Brain pericyte (primary cell): ENCODE measurements at regions not wholly inside any gene's neighbourhood (a gene's known extent, or its start where the extent isn't known, plus 50 kb on each side); places are given as distances from the start of the nearest gene placed in this dataset.
"Not testable (repeated sequence)": the region's sequence is repeated elsewhere in the genome, so short reads cannot be mapped to it uniquely, and the experiment has no call there.

Experiments
- DNase-seq: peaks from one replicate; pipeline ENCODE4 v3.0.0-alpha.2; 2012; ENCODE audit warnings: low read depth, low spot score

DNA sequence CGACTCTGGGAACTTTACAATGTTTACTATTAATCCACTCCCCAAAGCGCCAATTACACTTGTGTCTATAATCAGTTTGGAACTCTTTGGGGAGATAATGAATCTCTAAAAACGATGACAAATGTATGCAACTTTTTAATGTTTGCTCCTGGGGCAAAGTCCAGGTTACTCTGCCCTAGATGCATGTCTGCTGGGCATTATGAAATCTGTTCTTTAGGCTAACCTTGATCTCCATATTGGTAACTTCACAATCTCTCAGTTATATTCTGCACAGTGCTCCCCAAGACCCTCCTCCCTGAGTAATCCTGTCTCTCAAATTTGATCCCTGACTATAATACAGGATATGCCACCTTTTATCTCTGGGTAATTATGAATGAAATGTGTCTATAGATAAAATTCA lies 152.2 kb upstream of the TRPM3 start:
- DNase-seq: no peak

DNA sequence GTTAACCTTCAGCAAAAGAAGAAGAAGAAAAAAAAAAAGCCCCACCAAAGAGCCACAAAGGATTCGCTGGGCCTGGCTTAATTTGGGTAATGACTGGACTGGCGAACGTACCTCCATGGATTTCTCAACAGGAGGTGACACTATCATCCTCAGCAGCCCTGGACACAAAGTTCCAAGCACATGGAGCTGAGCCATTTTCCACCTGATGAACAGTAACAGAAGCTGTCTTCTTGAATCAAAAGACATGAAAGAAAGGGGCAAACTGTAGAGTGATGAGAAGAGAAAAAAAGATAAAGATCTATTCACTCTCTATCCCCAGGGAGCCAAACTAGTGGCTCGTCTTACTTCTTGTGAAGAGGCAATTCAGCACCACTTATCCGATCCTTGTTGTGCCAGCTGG lies 150.2 kb upstream of the TRPM3 start:
- no peak for DNase-seq

DNA sequence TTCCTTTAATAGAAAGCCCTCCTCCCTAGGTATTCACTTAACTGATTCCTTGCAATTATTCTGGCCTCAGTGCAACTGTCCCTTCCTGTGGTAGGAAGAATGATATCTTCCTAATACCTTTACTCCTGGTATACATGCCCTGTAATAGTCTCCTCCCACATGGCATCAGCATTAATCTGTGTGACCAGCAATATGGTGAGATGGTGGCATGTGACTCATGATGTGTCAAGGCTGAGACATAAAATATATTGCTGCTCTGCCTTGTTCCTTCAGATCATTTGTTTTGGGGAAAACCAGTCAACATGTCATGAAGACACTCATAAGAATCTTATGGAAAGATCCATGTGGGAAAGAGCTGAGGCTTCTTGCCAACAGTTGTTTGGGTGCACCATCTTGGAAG lies 149.1 kb upstream of the TRPM3 start:
- no peak for DNase-seq

DNA sequence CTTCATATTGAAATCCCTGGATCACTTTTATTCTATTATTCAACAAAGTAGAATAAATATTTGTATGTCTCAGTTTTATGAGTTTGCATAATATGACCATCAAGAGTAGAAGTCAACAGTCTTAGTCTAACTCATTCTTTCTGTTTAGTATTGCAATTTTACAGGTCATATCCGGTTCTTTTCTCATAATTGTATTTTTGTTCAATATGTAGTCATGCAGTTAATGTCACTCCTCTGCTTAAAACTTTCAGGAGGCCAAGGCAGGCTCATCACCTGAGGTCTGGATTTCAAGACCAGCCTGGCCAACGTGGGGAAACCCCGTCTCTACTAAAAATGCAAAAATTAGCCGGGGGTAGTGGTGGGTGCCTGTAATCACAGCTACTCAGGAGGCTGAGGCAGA lies 148.4 kb upstream of the TRPM3 start:
- DNase-seq: no peak

DNA sequence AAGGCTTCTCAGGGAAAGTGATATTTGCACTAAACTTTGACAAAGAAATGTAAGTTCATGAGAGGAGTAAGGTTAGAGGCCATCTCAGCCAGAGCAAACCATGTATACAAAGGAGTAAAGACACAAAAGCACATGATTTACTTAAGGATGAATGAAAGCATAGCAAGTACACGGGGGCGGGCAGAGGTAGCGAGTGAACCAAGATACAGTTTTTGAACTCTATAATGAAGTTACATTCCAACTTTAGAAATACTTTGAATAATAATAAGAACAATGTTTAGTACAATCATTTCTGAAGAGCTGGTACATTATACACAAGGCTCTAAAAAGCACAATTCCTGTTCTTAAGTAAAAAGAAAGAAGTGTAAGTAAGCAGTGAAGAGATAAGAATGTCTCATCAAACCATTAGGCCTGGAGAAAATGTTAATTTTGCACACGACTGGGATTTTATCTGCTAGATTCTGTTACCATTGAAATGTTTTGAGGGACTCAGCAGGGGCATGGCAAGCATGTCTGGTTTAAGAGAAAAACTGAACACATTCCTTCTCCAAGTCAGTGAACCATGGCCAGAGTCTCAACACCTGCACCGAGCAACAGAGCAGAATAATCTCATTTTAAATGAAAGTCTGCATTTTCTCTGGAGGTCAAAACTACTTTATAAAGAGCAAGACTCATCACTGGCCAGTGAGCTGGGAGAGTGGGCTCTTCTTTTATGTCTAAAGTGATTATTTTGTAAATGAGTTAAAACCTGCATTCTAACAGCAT lies 147.6 kb upstream of the TRPM3 start:
- DNase-seq: no peak

DNA sequence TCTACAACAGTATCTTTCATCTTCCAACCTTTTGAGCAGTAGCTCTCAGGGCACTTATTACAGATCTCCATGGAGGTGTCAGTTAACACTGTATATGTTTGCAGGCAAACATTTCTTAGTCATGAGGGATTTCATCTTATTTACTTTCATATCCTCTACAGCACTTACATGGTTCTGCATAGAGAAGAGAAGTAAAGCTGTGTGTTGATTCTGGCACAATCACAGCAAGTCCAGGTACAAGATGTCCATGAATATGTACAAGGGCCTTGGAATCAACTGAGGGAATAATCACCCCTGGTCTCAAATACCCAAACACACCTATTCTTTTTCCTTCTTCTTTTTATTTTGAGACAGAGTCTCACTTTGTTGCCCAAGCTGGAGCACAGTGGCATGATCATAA lies 142.0 kb upstream of the TRPM3 start:
- no peak for DNase-seq

DNA sequence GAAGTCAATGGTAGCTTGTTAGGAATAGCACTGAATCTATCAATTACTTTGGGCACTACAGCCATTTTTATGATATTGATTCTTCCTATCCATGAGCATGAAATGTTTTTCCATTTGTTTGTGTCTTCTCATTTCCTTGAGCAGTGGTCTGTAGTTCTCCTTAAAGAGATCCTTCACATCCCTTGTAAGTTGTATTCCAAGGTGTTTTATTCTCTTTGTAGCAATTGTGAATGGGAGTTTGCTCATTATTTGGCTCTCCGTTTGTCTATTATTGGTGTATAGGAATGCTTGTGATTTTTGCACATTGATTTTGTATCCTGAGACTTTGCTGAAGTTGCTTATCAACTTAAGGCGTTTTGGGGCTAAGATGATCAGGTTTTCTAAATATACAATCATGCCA lies 139.0 kb upstream of the TRPM3 start:
- DNase-seq: not testable (repeated sequence)

DNA sequence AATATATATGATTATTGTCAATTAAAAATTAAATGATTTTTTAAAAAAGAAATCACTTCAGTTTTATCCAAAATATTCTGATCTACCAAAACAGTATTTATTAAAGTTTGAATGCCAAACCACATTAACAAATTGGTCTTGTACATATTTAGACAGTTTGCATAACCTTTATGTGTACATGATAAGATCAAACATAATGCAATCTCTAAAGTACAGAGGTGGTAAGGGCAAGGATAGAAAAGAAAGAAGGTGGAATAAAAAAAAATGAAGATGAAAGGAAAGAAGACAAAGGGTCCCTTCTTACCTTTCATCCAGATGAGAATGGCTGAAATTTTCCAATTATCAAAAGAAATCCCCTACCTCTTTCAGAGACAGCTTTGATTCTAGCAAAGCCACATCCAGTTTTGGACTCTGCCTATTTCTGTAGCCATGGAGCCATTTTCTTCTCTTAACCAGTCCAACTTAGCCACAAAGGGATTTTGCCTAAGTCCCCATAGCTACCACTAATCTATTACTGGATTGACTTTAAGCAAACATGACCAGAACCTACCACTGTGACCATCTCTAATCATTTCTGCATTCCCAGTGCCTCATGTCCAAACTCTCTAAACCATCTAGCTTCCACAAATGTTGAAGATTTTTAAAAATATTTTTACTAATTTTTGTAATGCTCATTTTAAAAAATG lies 133.3 kb upstream of the TRPM3 start:
- no peak for DNase-seq

DNA sequence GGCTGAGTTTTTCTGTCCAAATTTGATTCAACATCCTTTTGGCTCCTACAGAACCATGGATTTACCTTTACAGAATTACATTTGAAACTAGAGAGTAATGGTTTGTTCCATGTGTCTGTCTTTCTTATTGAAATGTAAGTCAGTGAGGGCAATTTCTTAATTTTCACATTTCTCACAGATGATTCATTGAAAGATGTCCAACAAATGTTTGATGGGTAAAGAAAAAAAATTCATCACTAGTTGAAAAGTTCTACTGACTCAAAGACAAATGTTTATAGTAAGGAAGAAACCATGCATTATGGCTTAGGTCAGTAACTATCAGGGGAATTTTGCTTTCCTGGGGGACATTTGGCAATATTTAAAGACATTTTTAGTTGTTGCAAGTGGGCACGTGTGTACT lies 131.6 kb upstream of the TRPM3 start:
- no peak for DNase-seq

DNA sequence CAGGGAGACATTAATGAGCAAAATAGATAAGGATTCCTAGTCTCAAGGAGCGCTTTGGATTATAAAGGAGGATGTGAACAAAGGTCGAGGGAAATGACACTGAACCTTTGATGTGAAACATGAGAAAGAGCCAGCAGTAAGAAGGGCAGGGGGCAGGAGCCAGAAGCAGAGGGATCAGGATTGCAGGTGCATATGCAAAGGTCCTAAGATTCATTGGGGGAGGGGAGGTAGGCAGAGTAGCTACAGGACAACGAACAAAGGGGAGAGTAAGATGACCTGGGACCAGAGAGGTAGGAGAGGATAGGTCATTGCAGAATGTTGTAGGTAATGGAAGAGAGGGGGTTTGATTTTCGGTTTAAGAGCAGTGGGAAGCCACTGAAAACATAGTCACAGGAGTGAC lies 129.2 kb upstream of the TRPM3 start:
- no peak for DNase-seq

DNA sequence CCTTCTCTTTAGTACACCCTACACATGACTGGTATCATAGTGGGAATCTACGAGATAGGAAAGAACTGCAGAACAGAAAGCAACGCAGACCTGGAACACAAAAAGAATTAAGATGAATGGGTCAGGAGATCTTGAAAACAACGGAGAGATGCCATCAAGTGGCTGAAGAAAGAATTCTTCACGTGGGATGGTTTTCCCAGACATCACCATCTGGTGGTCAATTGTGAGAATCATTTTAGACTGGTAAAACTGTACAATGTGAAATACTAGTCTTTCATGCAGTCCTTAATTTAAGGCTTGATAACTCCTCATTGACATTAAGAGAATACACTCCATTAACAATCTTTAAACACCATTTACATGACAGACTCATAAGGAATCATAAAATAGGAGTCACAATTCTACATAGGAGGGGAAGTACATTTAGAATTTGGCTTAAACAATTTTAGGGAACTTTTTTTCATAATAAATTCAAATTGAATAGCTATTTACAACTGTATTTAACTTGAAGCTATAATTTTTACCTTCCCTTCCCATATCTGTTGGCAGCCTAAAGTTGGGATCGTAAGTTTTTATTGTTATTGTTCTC lies 128.4 kb upstream of the TRPM3 start:
- DNase-seq: peak; percentile 10

DNA sequence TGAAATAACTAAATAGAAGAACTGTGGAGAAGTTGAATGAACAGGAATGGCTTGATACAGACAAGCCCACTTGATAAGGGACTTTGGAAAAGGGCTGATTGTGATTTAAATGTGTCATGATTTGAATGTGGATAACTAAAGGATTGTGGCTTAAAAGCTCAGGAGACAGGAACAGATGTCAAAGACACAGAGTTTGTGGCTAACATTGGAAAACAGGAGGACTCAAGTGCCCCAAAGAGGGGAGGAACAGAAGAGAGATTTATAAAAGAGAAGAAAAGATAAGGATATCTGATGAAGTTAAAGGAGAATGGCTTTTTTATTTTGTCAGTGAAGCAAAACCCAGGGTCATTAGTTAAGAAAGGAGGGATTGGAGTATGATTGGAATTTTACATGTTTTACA lies 124.2 kb upstream of the TRPM3 start:
- DNase-seq: no peak

DNA sequence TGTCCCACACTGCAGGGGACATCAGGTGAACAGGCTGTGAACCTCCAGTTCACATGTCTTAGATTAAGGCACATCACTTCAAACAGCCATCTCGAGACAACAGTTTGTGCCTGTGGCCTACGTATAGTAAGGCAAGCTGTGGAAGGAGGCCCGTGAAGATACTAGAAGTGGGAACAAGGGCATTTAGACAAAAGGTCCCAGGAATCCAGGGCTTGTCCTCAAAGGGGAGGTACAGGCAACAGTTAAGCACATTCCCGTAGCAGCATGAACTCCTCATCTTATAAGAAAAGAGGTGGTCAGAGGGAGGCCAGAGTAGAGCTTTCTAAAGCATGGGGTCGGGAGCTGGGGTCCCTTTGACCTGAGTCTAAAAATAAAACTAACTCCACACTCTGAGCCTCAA lies 122.5 kb upstream of the TRPM3 start:
- DNase-seq: no peak

DNA sequence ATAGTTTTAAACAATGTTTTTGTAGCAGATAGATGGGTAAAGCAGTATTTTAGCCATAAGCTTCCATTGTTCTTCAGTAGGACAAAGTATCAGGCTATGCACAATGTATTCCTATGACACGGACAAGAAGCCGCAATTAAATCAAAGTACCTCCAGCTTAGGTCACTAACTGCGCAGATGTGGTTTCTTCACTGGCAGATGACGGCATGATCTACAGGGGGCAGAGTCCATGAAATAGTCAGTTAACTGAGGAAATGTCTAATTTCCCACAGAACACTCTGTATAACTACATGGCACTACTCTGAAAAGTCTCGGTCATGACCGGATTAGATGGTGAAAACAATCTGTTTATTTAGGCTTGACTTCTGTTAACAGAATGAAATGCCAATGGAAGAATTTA lies 120.7 kb upstream of the TRPM3 start:
- DNase-seq: no peak

DNA sequence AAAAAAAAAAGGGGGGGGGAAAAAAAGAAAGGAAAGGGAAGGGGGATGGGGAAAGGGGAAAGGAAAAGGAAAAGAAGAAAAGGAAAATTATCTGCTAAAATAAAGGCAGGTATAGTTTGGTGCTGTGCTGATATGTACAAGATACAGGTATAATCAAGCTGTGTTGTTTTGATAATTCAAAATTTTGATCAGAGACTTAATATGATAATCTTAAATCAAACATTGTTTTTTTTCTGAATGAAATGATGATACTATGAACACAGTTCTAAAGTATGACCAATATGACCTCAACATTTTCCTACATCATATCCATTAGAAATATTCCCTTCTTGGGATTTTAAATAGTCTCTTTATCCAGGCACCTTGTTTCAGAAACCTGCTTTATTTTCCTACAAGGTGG lies 115.6 kb upstream of the TRPM3 start:
- DNase-seq: no peak

DNA sequence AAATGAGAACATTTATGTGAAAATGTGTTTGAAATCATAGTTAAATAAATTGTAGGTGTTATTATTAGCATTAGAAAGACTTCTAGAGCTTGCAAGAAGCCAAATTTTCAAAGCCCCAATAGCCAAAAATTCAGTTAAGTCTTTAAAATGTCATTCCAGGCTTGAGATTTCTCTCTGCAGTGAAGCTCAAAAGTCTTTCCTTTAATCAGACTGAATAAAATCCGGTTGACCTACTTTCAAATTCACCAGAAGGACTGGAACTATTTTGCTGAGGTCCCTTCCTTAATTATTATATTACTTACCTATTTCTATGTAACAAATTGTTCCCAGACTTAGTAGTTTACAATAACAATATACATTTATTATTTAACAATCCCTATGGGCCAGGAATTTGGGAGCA lies 112.2 kb upstream of the TRPM3 start:
- no peak for DNase-seq

DNA sequence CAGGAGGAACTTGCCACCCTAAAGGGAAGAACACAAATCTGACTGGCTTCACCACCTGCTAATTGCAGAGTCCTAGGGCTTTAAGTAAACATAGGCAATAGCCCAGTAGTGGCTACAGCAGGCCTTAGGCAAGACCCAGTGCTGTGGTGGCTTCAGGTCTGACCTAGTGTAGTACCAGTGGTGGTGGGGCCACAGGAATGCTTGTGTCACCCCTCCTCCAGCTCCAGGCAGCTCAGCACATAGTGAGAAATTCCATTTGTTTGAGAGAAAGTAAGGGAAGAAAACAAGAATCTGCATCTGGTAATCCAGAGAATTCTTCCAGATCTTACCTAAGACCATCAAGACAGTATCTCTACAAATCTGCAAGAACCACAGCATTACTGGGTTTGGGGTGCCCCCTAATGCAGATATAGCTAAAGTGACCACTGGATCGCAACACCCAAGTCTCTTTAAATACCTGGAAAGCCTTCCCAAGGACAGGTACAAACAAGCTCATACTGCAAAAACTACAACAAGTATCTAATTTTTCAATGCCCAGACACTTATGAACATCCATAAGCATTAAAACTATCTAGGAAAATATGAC lies 102.6 kb upstream of the TRPM3 start:
- DNase-seq: no peak

DNA sequence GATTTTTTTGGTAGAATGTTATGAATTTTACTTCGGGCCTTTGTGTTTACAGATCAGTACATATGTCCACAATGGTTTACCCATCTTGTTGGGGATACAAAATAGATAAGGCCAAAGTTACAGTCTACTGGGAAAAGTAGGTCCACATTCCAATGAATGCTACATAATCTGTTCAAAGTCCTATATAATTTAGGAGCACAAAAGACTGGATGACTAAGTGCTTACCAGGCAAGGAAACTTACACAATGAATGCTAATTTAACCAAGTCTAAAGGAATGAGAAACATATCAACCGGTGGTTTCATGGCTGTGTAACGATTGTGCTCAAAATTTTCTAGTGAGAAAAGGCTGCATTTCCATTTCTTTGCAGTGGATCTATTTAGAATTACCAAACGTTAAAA lies 97.4 kb upstream of the TRPM3 start:
- no peak for DNase-seq

DNA sequence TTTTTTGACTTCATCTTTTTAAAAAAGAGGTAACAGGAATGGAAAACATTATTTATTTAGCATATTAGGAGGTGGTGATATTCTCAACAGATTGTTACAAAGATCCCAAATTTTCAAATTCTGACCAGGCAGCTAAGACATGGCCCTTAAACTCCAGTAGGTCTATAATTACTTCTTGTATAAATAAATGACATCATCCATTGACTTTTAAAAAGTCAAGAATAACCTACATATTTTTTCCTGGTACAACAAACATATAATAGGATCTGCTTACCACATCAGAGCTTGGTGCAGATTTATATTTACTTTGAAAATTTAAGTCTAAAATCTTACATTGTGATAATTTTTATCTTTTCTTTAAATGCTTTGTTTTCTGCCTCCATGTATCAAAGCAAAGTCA lies 92.2 kb upstream of the TRPM3 start:
- DNase-seq: no peak

DNA sequence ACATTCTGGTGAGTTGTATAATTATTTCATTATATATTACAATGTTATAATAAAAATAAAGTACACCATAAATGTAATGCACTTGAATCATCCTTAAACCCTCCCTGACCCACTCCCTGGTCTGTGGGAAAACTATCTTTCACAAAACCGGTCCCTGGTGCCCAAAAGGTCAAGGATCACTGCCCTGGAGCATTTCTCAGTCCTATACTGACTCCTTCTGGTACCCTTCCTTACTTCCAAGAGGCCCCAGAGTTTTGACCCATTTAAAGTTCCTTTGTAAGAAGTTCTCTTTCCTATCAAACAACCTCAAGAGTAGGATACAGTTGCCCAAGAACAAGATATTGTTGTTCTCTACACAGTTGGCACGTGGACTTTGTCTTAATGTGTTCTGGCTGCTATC lies 88.9 kb upstream of the TRPM3 start:
- no peak for DNase-seq

DNA sequence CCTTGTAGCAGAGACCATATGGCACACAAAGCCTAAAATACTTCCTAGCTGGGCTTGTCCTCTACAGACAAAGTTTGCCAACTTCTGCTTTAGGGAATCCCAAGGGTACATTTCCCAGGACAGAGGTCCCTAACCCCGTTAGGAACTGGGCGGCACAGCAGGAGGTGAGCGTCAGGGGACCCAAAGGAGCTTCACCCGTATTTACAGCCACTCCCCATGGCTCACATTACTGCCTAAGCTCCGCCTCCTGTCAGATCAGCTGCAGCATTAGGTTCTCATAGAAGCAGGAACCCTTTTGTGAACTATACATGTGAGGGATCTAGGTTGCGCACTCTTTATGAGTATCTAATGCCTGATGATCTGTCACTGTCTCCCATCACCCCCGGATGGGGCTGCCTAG lies 88.5 kb upstream of the TRPM3 start:
- no peak for DNase-seq

DNA sequence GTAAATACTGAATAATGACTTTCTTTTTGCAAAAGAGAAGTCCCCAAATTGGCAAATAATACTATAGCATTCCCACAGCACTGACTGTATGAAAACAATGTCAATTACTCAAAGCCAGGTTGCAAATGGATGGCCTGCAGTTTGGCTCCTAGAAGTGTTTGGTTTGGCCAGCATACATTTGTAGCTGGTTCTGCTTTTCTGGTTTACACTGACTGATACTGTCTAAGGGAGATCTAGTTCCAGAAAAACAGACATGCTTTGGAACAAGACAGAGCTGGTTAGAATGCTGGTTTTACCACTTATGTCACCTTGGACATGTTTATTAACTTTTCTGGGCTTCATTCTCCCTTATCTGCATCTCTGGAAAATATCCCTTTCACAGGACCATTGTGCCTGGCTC lies 81.5 kb upstream of the TRPM3 start:
- DNase-seq: no peak

DNA sequence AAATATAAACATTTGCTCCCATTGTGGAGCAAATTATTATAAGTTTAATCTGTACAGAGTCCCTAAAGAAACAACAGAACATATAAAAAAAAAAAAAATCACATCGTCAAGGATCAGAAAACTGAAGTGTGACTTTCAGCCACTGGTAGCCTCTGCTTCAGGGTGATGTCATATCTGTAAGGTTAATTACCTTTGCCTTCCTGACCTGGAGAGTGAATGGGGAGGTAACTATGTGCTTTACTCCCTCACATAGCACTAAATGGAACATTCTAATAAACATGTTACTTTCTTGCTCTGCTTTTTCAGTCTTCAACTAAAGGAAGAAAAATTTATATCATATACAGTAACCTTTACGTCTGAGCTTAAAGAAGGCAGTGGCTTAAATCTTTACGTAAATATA lies 70.3 kb upstream of the TRPM3 start:
- DNase-seq: no peak
